T-helper 1 cell treated with Interleukin-12 subunit alpha and Interleukin-12 subunit beta and Interleukin-4 antibody, amounts not matched to agents 30 μg/mL and 1 μg/mL, for 36 hours (primary cell): ENCODE measurements at regions not wholly inside any gene's neighbourhood (a gene's known extent, or its start where the extent isn't known, plus 50 kb on each side); places are given as distances from the start of the nearest gene placed in this dataset.
"Not testable (repeated sequence)": the region's sequence is repeated elsewhere in the genome, so short reads cannot be mapped to it uniquely, and the experiment has no call there.

Experiments
- H3K27ac Mint-ChIP-seq: one replicate; pipeline ENCODE4 v1.8.0; 2021; ENCODE audit warnings: mild to moderate bottlenecking, mixed read lengths
- H3K27me3 Mint-ChIP-seq: one replicate; pipeline ENCODE4 v1.8.0; 2021; ENCODE audit warnings: low read depth, mixed read lengths
- H3K36me3 Mint-ChIP-seq: one replicate; pipeline ENCODE4 v1.8.0; 2021; ENCODE audit warnings: low read depth, mixed read lengths
- H3K4me1 Mint-ChIP-seq: one replicate; pipeline ENCODE4 v1.8.0; 2021; ENCODE audit warnings: low read depth, mixed read lengths
- H3K4me3 Mint-ChIP-seq: one replicate; pipeline ENCODE4 v1.8.0; 2021; ENCODE audit warnings: mild to moderate bottlenecking, moderate library complexity, mixed read lengths
- H3K9me3 Mint-ChIP-seq: one replicate; pipeline ENCODE4 v1.8.0; 2021; ENCODE audit warnings: mixed read lengths

- H3K27ac Mint-ChIP-seq, result no peak overlapping the region
- H3K4me3 Mint-ChIP-seq, result no peak overlapping the region
- no peaks in the 10 kb centered on the region for H3K27me3 Mint-ChIP-seq
- H3K9me3 Mint-ChIP-seq, result peaks cover 8% of the 10 kb centered on the region
- no peaks in the 10 kb centered on the region for H3K36me3 Mint-ChIP-seq
- no peaks in the 10 kb centered on the region for H3K4me1 Mint-ChIP-seq
Measured at GRCh38 chr9:106772523-106773290, 90.3 kb upstream of the ZNF462 start.

GRCh38 chr9:106773750-106774149 lies 89.2 kb upstream of the ZNF462 start:
- Mint-ChIP-seq H3K9me3 (peaks cover 8% of the 10 kb centered on the region), H3K27ac (no peak overlapping the region), H3K27me3 (no peaks in the 10 kb centered on the region), H3K4me1 (no peaks in the 10 kb centered on the region), H3K36me3 (no peaks in the 10 kb centered on the region), H3K4me3 (no peak overlapping the region)

- no peaks in the 10 kb centered on the region for H3K27me3 Mint-ChIP-seq
- no peaks in the 10 kb centered on the region for H3K4me1 Mint-ChIP-seq
Measured at GRCh38 chr9:106775960-106776359, 87.0 kb upstream of the ZNF462 start.

GRCh38 chr9:106779796-106780195 lies 83.2 kb upstream of the ZNF462 start:
- no peaks in the 10 kb centered on the region for H3K9me3 Mint-ChIP-seq
- no peaks in the 10 kb centered on the region for H3K4me1 Mint-ChIP-seq
- H3K4me3 Mint-ChIP-seq, result no peak overlapping the region
- no peaks in the 10 kb centered on the region for H3K27me3 Mint-ChIP-seq
- H3K36me3 Mint-ChIP-seq, result no peaks in the 10 kb centered on the region
- H3K27ac Mint-ChIP-seq, result no peak overlapping the region

More at GRCh38 chr9:106775960-106776359, 87.0 kb upstream of the ZNF462 start:
- Mint-ChIP-seq H3K27ac (no peak overlapping the region), H3K9me3 (peaks cover 8% of the 10 kb centered on the region), H3K4me3 (no peak overlapping the region), H3K36me3 (no peaks in the 10 kb centered on the region)

- H3K4me1 Mint-ChIP-seq, result no peaks in the 10 kb centered on the region
- no peaks in the 10 kb centered on the region for H3K36me3 Mint-ChIP-seq
- no peaks in the 10 kb centered on the region for H3K9me3 Mint-ChIP-seq
- H3K27ac Mint-ChIP-seq, result no peak overlapping the region
- no peaks in the 10 kb centered on the region for H3K27me3 Mint-ChIP-seq
- no peak overlapping the region for H3K4me3 Mint-ChIP-seq
Measured at GRCh38 chr9:106783121-106783520, 79.8 kb upstream of the ZNF462 start.

GRCh38 chr9:106784076-106784475 lies 78.9 kb upstream of the ZNF462 start:
- Mint-ChIP-seq H3K27me3 (no peaks in the 10 kb centered on the region), H3K36me3 (no peaks in the 10 kb centered on the region), H3K4me3 (no peak overlapping the region), H3K27ac (no peak overlapping the region), H3K9me3 (peaks cover 4% of the 10 kb centered on the region), H3K4me1 (no peaks in the 10 kb centered on the region)

- Mint-ChIP-seq H3K4me3 (no peak overlapping the region), H3K27me3 (no peaks in the 10 kb centered on the region), H3K27ac (no peak overlapping the region), H3K9me3 (peaks cover 8% of the 10 kb centered on the region), H3K4me1 (no peaks in the 10 kb centered on the region), H3K36me3 (no peaks in the 10 kb centered on the region)
Measured at GRCh38 chr9:106785200-106785599, 77.8 kb upstream of the ZNF462 start.

- H3K36me3 Mint-ChIP-seq, H3K9me3 Mint-ChIP-seq, H3K4me1 Mint-ChIP-seq, H3K27ac Mint-ChIP-seq, H3K4me3 Mint-ChIP-seq, H3K27me3 Mint-ChIP-seq: not testable (repeated sequence)
Measured at GRCh38 chr9:106788021-106788420, 74.9 kb upstream of the ZNF462 start.

GRCh38 chr9:106795031-106795430 lies 67.9 kb upstream of the ZNF462 start:
- Mint-ChIP-seq H3K4me3 (no peak overlapping the region), H3K27me3 (no peaks in the 10 kb centered on the region), H3K9me3 (peaks cover 4% of the 10 kb centered on the region), H3K4me1 (no peaks in the 10 kb centered on the region), H3K27ac (no peak overlapping the region), H3K36me3 (no peaks in the 10 kb centered on the region)

GRCh38 chr9:106796771-106797170 lies 66.2 kb upstream of the ZNF462 start:
- Mint-ChIP-seq H3K9me3 (peaks cover 4% of the 10 kb centered on the region), H3K4me1 (no peaks in the 10 kb centered on the region), H3K27ac (no peak overlapping the region), H3K27me3 (no peaks in the 10 kb centered on the region), H3K4me3 (no peak overlapping the region), H3K36me3 (no peaks in the 10 kb centered on the region)

GRCh38 chr9:106797299-106797698 lies 65.7 kb upstream of the ZNF462 start:
- peaks cover 4% of the 10 kb centered on the region for H3K9me3 Mint-ChIP-seq
- no peak overlapping the region for H3K27ac Mint-ChIP-seq
- no peaks in the 10 kb centered on the region for H3K36me3 Mint-ChIP-seq
- H3K4me3 Mint-ChIP-seq, result no peak overlapping the region
- no peaks in the 10 kb centered on the region for H3K27me3 Mint-ChIP-seq
- H3K4me1 Mint-ChIP-seq, result no peaks in the 10 kb centered on the region

- H3K9me3 Mint-ChIP-seq, result peaks cover 4% of the 10 kb centered on the region
- H3K27ac Mint-ChIP-seq, result no peak overlapping the region
- no peaks in the 10 kb centered on the region for H3K36me3 Mint-ChIP-seq
- H3K27me3 Mint-ChIP-seq, result no peaks in the 10 kb centered on the region
- H3K4me3 Mint-ChIP-seq, result no peak overlapping the region
- no peaks in the 10 kb centered on the region for H3K4me1 Mint-ChIP-seq
Measured at GRCh38 chr9:106798016-106798799, 64.8 kb upstream of the ZNF462 start.

GRCh38 chr9:106799152-106799551 lies 63.8 kb upstream of the ZNF462 start:
- Mint-ChIP-seq H3K4me3 (no peak overlapping the region), H3K27ac (no peak overlapping the region), H3K9me3 (peaks cover 4% of the 10 kb centered on the region), H3K4me1 (no peaks in the 10 kb centered on the region), H3K36me3 (no peaks in the 10 kb centered on the region), H3K27me3 (no peaks in the 10 kb centered on the region)

GRCh38 chr9:106800701-106801270 lies 62.2 kb upstream of the ZNF462 start:
- no peaks in the 10 kb centered on the region for H3K4me1 Mint-ChIP-seq
- peaks cover 5% of the 10 kb centered on the region for H3K9me3 Mint-ChIP-seq
- H3K27me3 Mint-ChIP-seq, result no peaks in the 10 kb centered on the region
- no peaks in the 10 kb centered on the region for H3K36me3 Mint-ChIP-seq
- H3K27ac Mint-ChIP-seq, result no peak overlapping the region
- no peak overlapping the region for H3K4me3 Mint-ChIP-seq

GRCh38 chr9:106801816-106802215 lies 61.1 kb upstream of the ZNF462 start:
- no peaks in the 10 kb centered on the region for H3K4me1 Mint-ChIP-seq
- H3K27ac Mint-ChIP-seq, result no peak overlapping the region
- no peaks in the 10 kb centered on the region for H3K36me3 Mint-ChIP-seq
- H3K4me3 Mint-ChIP-seq, result no peak overlapping the region
- H3K9me3 Mint-ChIP-seq, result peaks cover 5% of the 10 kb centered on the region
- no peaks in the 10 kb centered on the region for H3K27me3 Mint-ChIP-seq
